Vagina (tissue), 2 donors: ENCODE measurements at regions not wholly inside any gene's neighbourhood (a gene's known extent, or its start where the extent isn't known, plus 50 kb on each side); places are given as distances from the start of the nearest gene placed in this dataset.

Source experiments
- CTCF ChIP-seq, 3 experiments: fragments of 450-650 bp in 2 of 3; fragments of 200-600 bp in 1 of 3; sonication (generic) in 1 of 3; IDR thresholded peaks; one replicate each; pipeline ENCODE4 v1.5.1; 2017 to 2019; ENCODE audit warnings: antibody characterized with exemption in 3 of 3, mild to moderate bottlenecking in 2 of 3, moderate library complexity in 2 of 3
- POLR2AphosphoS5 ChIP-seq, 2 donors: sonication (generic); formaldehyde crosslinking; IDR thresholded peaks; one replicate each; pipeline ENCODE4 v1.9.0; 2017; ENCODE audit warnings: antibody characterized with exemption in 2 of 2, mild to moderate bottlenecking in 2 of 2, low read depth in 1 of 2; ENCODE audit not compliant: insufficient read depth in 1 of 2

- TF ChIP-seq CTCF (IDR thresholded peaks at IDR 0.05) = no peak
- TF ChIP-seq POLR2AphosphoS5 (IDR thresholded peaks at IDR 0.05; ENCODE audit: insufficient read depth in 1 of 2, low read depth in 1 of 2) = no peak
These were observed 88.2 kb upstream of the ZNF385D start for GRCh38 chr3:21839176-21839575.
